Fibroblast of pulmonary artery (primary cell): ENCODE measurements at regions not wholly inside any gene's neighbourhood (a gene's known extent, or its start where the extent isn't known, plus 50 kb on each side); places are given as distances from the start of the nearest gene placed in this dataset.

ENCODE experiments used
- DNase-seq: peaks from one replicate; pipeline ENCODE4 v3.0.0-alpha.2; 2010; ENCODE audit warnings: low read depth
- H3K4me3 ChIP-seq: replicated peaks from 2 replicates; pipeline ENCODE4 v1.5.1; 2011; ENCODE audit warnings: low read depth, mild to moderate bottlenecking, control low read depth, low read length, moderate library complexity
- CTCF ChIP-seq: IDR thresholded peaks from 2 replicates; pipeline ENCODE4 v1.5.1; 2011; ENCODE audit warnings: mild to moderate bottlenecking, control low read depth, low read length, inconsistent platforms; ENCODE audit errors: missing control alignments

GRCh38 chr5:124590686-124591085 is 155.8 kb downstream of the ZNF608 start:
- no peak for TF ChIP-seq CTCF
- DNase-seq, result no peak
- H3K4me3 ChIP-seq, result no peak overlapping the region

- no peak for TF ChIP-seq CTCF
- H3K4me3 ChIP-seq, result no peak overlapping the region
- no peak for DNase-seq
Observed at GRCh38 chr5:124587280-124587679, 159.2 kb downstream of the ZNF608 start.

GRCh38 chr5:124584991-124585715 is 161.3 kb downstream of the ZNF608 start:
- TF ChIP-seq CTCF, result no peak
- no peak for DNase-seq
- H3K4me3 ChIP-seq, result no peak overlapping the region

- no peak overlapping the region for H3K4me3 ChIP-seq
- DNase-seq, result peak; percentile 65
- TF ChIP-seq CTCF, result no peak
Observed at GRCh38 chr5:124583469-124584350, 162.7 kb downstream of the ZNF608 start.

- no peak for TF ChIP-seq CTCF
- DNase-seq, result no peak
- H3K4me3 ChIP-seq, result no peak overlapping the region
Observed at GRCh38 chr5:124582561-124582840, 163.9 kb downstream of the ZNF608 start.

GRCh38 chr5:124581738-124582560 is 164.5 kb downstream of the ZNF608 start:
- no peak for DNase-seq
- TF ChIP-seq CTCF, result no peak
- no peak overlapping the region for H3K4me3 ChIP-seq
